ENCODE measurements at regions not wholly inside any gene's neighbourhood (a gene's known extent, or its start where the extent isn't known, plus 50 kb on each side); places are given as distances from the start of the nearest gene placed in this dataset.
A peak's percentile ranks its signal among the peaks of the same experiment; 100 is the strongest.

- H3K4me3 ChIP-seq: no peak overlapping the region
- H3K27me3 ChIP-seq: no peaks in the 10 kb centered on the region
- intact Hi-C loops (cut with DNase I): no loop called here
- H3K27ac ChIP-seq: no peak overlapping the region
- FAIRE-seq: no peak
- ATAC-seq: no peak
- TF ChIP-seq CTCF (IDR thresholded peaks at IDR 0.05): no peak
- no peak for DNase-seq
- no peaks in the 10 kb centered on the region for H3K36me3 ChIP-seq
- peaks cover 0 to 3% (median 0%) of the 10 kb centered on the region in 3 donors for H3K4me1 ChIP-seq
- WGBS, 2 donors: 71 to 76% methylated on average over 1 of the region's 1 CpG
- H3K9me3 ChIP-seq: no peaks in the 10 kb centered on the region
Observed at GRCh38 chr5:54705994-54706653, 188.6 kb downstream of the SNX18 start.

- Histone ChIP-seq H3K36me3 (no peaks in the 10 kb centered on the region), H3K27ac (no peak overlapping the region), H3K9me3 (no peaks in the 10 kb centered on the region), H3K4me1 (peaks cover 0 to 3% (median 0%) of the 10 kb centered on the region in 3 donors), H3K4me3 (no peak overlapping the region), H3K27me3 (no peaks in the 10 kb centered on the region)
- TF ChIP-seq CTCF (IDR thresholded peaks at IDR 0.05): no peak
- FAIRE-seq (no peak), ATAC-seq (no peak), DNase-seq (no peak)
- intact Hi-C loops (cut with DNase I): no loop called here
- WGBS, 2 donors: 89 to 94% methylated on average over 3 of the region's 3 CpGs
Observed at GRCh38 chr5:54704825-54705224, 187.3 kb downstream of the SNX18 start.

DNA sequence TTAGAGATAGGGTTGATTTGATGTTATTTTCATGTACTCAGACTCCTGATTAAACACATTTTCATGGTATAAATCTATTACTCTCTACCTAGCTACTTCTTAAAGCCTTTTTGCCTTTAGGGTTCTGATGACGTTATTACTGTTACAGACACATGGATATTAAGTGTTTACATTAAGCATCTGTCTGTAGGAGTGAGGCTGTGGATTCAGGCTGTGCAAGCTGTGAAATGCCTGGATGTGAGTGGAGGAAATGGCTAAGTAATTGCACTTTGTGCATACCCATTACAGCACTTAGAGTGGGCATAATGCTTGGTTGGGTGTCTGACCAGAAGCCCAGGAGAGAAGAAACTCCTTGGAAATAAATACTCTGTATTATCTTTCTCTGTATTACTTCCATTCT, 186.8 kb downstream of the SNX18 start:
- WGBS, 2 donors: 54 to 58% methylated on average over 1 of the region's 1 CpG
- Histone ChIP-seq H3K36me3 (no peaks in the 10 kb centered on the region), H3K4me1 (peaks cover 0 to 3% (median 0%) of the 10 kb centered on the region in 3 donors), H3K4me3 (no peak overlapping the region), H3K9me3 (no peaks in the 10 kb centered on the region), H3K27ac (no peak overlapping the region), H3K27me3 (no peaks in the 10 kb centered on the region)
- no peak for TF ChIP-seq CTCF (IDR thresholded peaks at IDR 0.05)
- intact Hi-C loops (cut with DNase I): no loop called here
- DNase-seq: no peak
- no peak for ATAC-seq
- FAIRE-seq: no peak

GRCh38 chr5:54703565-54704255, 186.2 kb downstream of the SNX18 start:
- Histone ChIP-seq H3K27ac (no peak overlapping the region), H3K36me3 (no peaks in the 10 kb centered on the region), H3K9me3 (no peaks in the 10 kb centered on the region), H3K4me1 (peaks cover 0 to 3% (median 0%) of the 10 kb centered on the region in 3 donors), H3K27me3 (no peaks in the 10 kb centered on the region), H3K4me3 (no peak overlapping the region)
- DNase-seq (no peak), FAIRE-seq (no peak), ATAC-seq (no peak)
- no peak for TF ChIP-seq CTCF (IDR thresholded peaks at IDR 0.05)
- 65% methylated on average over 10 of the region's 10 CpGs for WGBS, 2 donors
- intact Hi-C loops (cut with DNase I): no loop called here

DNA sequence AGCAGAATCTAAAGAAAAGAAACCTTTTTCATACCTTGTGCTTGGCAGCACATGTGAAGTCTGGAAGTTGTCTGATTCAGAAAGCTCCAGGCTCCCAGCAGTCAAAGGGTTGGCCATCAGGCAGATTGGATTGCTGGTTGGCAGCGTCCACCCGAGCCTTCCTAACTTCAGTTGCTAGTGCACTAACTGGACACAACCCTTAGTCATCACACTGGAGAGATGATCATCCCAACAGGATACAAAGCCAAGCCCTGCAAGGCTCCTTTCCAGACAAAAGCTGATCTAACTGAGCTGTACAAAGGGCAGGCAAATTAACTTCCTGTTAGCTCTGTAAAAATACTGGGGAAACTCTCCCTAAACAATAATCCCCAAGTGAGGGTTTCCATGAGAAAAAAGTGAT, 185.6 kb downstream of the SNX18 start:
- no peak for TF ChIP-seq CTCF (IDR thresholded peaks at IDR 0.05)
- FAIRE-seq: no peak
- H3K27ac ChIP-seq: no peak overlapping the region
- peak in 3 of 4 donors; percentile 53 to 76 (median 61) for ATAC-seq
- no peaks in the 10 kb centered on the region for H3K27me3 ChIP-seq
- intact Hi-C loops (cut with DNase I): no loop called here
- H3K36me3 ChIP-seq: no peaks in the 10 kb centered on the region
- peaks cover 0 to 3% (median 0%) of the 10 kb centered on the region in 3 donors for H3K4me1 ChIP-seq
- H3K9me3 ChIP-seq: no peaks in the 10 kb centered on the region
- DNase-seq: no peak
- WGBS, 2 donors: 46 to 51% methylated on average over 2 of the region's 2 CpGs
- H3K4me3 ChIP-seq: no peak overlapping the region

Data from pancreas (tissue), 10 donors.